IMR-90 (cell line): ENCODE measurements at regions not wholly inside any gene's neighbourhood (a gene's known extent, or its start where the extent isn't known, plus 50 kb on each side); places are given as distances from the start of the nearest gene placed in this dataset.
"Not testable (repeated sequence)": the region's sequence is repeated elsewhere in the genome, so short reads cannot be mapped to it uniquely, and the experiment has no call there.

Experiments used
- ATAC-seq: fragments of 200-7000 bp; cut with Tn5 transposase; 2 replicates; pipeline ENCODE4 v1.9.1; 2020; ENCODE audit warnings: low read depth, mild to moderate bottlenecking, moderate library complexity
- BruUV-seq: library from RNA; stranded (reverse); fragments of 400-500 nt; replicated peaks from 2 replicates; lab custom pipeline; 2021; lab: Mats Ljungman, UMichigan
- CTCF ChIA-PET: fragments of 300-600 bp; formaldehyde crosslinking; extraction: SDS; loops from one replicate; lab custom pipeline; 2021; ENCODE audit warnings: antibody characterized with exemption; lab: Yijun Ruan, JAX
- POLR2A ChIA-PET: fragments of 300-600 bp; sonication (Branson Sonifier 250); formaldehyde crosslinking; loops from one replicate; lab custom pipeline; 2022; ENCODE audit warnings: antibody characterized with exemption; ENCODE audit not compliant: unreplicated experiment; lab: Charles Lee
- DNase-seq: peaks from one replicate; pipeline ENCODE4 v3.0.0; 2013
- H2AFZ ChIP-seq: replicated peaks from 2 replicates; pipeline ENCODE3; 2013; ENCODE audit warnings: low read length, mild to moderate bottlenecking; ENCODE audit not compliant: poor library complexity
- H2AK5ac ChIP-seq: 2 replicates; pipeline ENCODE4 v1.6.1; 2013; ENCODE audit warnings: low read depth, low read length, inconsistent platforms
- H2AK9ac ChIP-seq: replicated peaks from 2 replicates; pipeline ENCODE3; 2013; ENCODE audit warnings: mild to moderate bottlenecking, low read depth, low read length, moderate library complexity; ENCODE audit not compliant: poor library complexity
- H2BK120ac ChIP-seq: 2 replicates; pipeline ENCODE4 v1.6.1; 2013; ENCODE audit warnings: low read depth, low read length, inconsistent platforms
- H2BK15ac ChIP-seq: 3 replicates; pipeline ENCODE4 v1.6.1; 2013; ENCODE audit warnings: low read depth, low read length, inconsistent platforms
- H2BK20ac ChIP-seq: 2 replicates; pipeline ENCODE4 v1.6.1; 2013; ENCODE audit warnings: low read depth, mild to moderate bottlenecking, inconsistent platforms, low read length, moderate library complexity
- H2BK5ac ChIP-seq: 2 replicates; pipeline ENCODE4 v1.6.1; 2013; ENCODE audit warnings: mild to moderate bottlenecking, low read depth, low read length, inconsistent platforms; ENCODE audit not compliant: poor library complexity, severe bottlenecking
- H3K14ac ChIP-seq: replicated peaks from 2 replicates; pipeline ENCODE4 v1.6.1; 2013; ENCODE audit warnings: low read depth, low read length, inconsistent platforms
- H3K18ac ChIP-seq: 2 replicates; pipeline ENCODE4 v1.6.1; 2013; ENCODE audit warnings: low read depth, low read length, control low read depth
- H3K23ac ChIP-seq: 2 replicates; pipeline ENCODE4 v1.6.1; 2013; ENCODE audit warnings: low read depth, low read length, inconsistent platforms
- H3K27ac ChIP-seq: 2 replicates; pipeline ENCODE4 v1.5.1; 2013; ENCODE audit warnings: mild to moderate bottlenecking, control low read depth, low read length; ENCODE audit not compliant: insufficient read depth
- H3K27me3 ChIP-seq: 2 replicates; pipeline ENCODE4 v1.6.1; 2013; ENCODE audit warnings: low read length; ENCODE audit not compliant: control insufficient read depth, insufficient read depth
- H3K36me3 ChIP-seq: 2 replicates; pipeline ENCODE4 v1.6.1; 2013; ENCODE audit warnings: low read length, mixed read lengths; ENCODE audit not compliant: control insufficient read depth, insufficient read depth
- H3K4ac ChIP-seq: 2 replicates; pipeline ENCODE4 v1.6.1; 2013; ENCODE audit warnings: low read depth, low read length, inconsistent platforms
- H3K4me1 ChIP-seq: 2 replicates; pipeline ENCODE4 v1.6.1; 2013; ENCODE audit warnings: low read length, mixed read lengths; ENCODE audit not compliant: control insufficient read depth, insufficient read depth
- H3K4me2 ChIP-seq: 2 replicates; pipeline ENCODE4 v1.6.1; 2013; ENCODE audit warnings: low read depth, mild to moderate bottlenecking, control low read depth, low read length, moderate library complexity
- H3K4me3 ChIP-seq: 2 replicates; pipeline ENCODE4 v1.5.1; 2013; ENCODE audit warnings: low read depth, mild to moderate bottlenecking, control low read depth, low read length, moderate library complexity; ENCODE audit not compliant: insufficient read depth
- H3K56ac ChIP-seq: 2 replicates; pipeline ENCODE4 v1.6.1; 2013; ENCODE audit warnings: low read length, inconsistent platforms; ENCODE audit not compliant: insufficient read depth; ENCODE audit errors: extremely low read depth
- H3K79me1 ChIP-seq, 2 experiments: 2 replicates each; pipeline ENCODE4 v1.6.1; 2013; ENCODE audit warnings: low read length in 2 of 2, inconsistent platforms in 1 of 2, low read depth in 1 of 2
- H3K9ac ChIP-seq: 2 replicates; pipeline ENCODE4 v1.6.1; 2013; ENCODE audit warnings: low read depth, low read length, control low read depth
- H3K9me1 ChIP-seq: 2 replicates; pipeline ENCODE4 v1.6.1; 2013; ENCODE audit warnings: low read length, inconsistent platforms; ENCODE audit not compliant: insufficient read depth
- H3K9me3 ChIP-seq: 2 replicates; pipeline ENCODE4 v1.6.1; 2013; ENCODE audit warnings: low read length; ENCODE audit not compliant: control insufficient read depth, insufficient read depth
- H4K20me1 ChIP-seq: 2 replicates; pipeline ENCODE4 v1.6.1; 2013; ENCODE audit warnings: low read length, inconsistent platforms; ENCODE audit not compliant: insufficient read depth
- H4K5ac ChIP-seq: 2 replicates; pipeline ENCODE4 v1.6.1; 2013; ENCODE audit warnings: mild to moderate bottlenecking, low read depth, low read length, control low read depth
- H4K8ac ChIP-seq, 2 experiments: 2 replicates each; pipeline ENCODE4 v1.6.1; 2013; ENCODE audit warnings: low read depth in 2 of 2, low read length in 2 of 2, control low read depth in 1 of 2, inconsistent platforms in 1 of 2
- H4K91ac ChIP-seq: 2 replicates; pipeline ENCODE4 v1.6.1; 2013; ENCODE audit warnings: low read depth, low read length, inconsistent platforms; ENCODE audit not compliant: insufficient read depth
- CEBPB ChIP-seq: IDR thresholded peaks from 2 replicates; pipeline ENCODE4 v1.6.1; 2012; ENCODE audit warnings: low read depth, low read length, improper control_type of control experiment
- FOS ChIP-seq: fragments of 150-350 bp; IDR thresholded peaks from 2 replicates; pipeline ENCODE4 v1.6.1; 2016; ENCODE audit warnings: low read depth, low read length
- MAFK ChIP-seq: IDR thresholded peaks from 2 replicates; pipeline ENCODE4 v1.6.1; 2012; ENCODE audit warnings: low read depth, low read length, improper control_type of control experiment
- MAZ ChIP-seq: IDR thresholded peaks from 2 replicates; pipeline ENCODE4 v1.6.1; 2012; ENCODE audit warnings: low read depth, mild to moderate bottlenecking, low read length, improper control_type of control experiment, moderate library complexity, borderline replicate concordance
- MXI1 ChIP-seq: IDR thresholded peaks from 2 replicates; pipeline ENCODE4 v1.6.1; 2012; ENCODE audit warnings: low read depth, mild to moderate bottlenecking, low read length, moderate library complexity, borderline replicate concordance
- POLR2A ChIP-seq: IDR thresholded peaks from 2 replicates; pipeline ENCODE4 v1.6.1; 2012; ENCODE audit warnings: mild to moderate bottlenecking, low read depth, low read length
- RAD21 ChIP-seq: IDR thresholded peaks from 2 replicates; pipeline ENCODE4 v1.6.1; 2012; ENCODE audit warnings: low read length, improper control_type of control experiment
- RCOR1 ChIP-seq: IDR thresholded peaks from 2 replicates; pipeline ENCODE4 v1.6.1; 2012; ENCODE audit warnings: mild to moderate bottlenecking, low read length, improper control_type of control experiment; ENCODE audit not compliant: insufficient replicate concordance
- WGBS, 2 experiments: methylation state at CpG; one replicate each; pipeline versions ENCODE4 v1.1.5 to v1.1.7; 2013; ENCODE audit warnings: missing lambda C conversion rate in 2 of 2; ENCODE audit not compliant: insufficient read length in 1 of 2; ENCODE audit errors: extremely low coverage in 2 of 2; 5-methylcytosine and 5-hydroxymethylcytosine counted together
- dilution Hi-C: fragments of 300-500 bp; cut with HindIII; formaldehyde crosslinking; loops from one replicate; pipeline ENCODE4 v1.14.3; 2018; ENCODE audit warnings: low sequenced_read_pairs; ENCODE audit not compliant: unreplicated experiment
- in situ Hi-C: fragments of 300-500 bp; cut with MboI; formaldehyde crosslinking; loops from 3 replicates; pipeline ENCODE4 v1.14.3; 2019; ENCODE audit warnings: low sequenced_read_pairs, inconsistent platforms, mixed read lengths
- intact Hi-C: fragments of 100-400 bp; cut with micrococcal nuclease; formaldehyde crosslinking; loops from 2 replicates; pipeline ENCODE4 v1.10.0; 2022

DNA sequence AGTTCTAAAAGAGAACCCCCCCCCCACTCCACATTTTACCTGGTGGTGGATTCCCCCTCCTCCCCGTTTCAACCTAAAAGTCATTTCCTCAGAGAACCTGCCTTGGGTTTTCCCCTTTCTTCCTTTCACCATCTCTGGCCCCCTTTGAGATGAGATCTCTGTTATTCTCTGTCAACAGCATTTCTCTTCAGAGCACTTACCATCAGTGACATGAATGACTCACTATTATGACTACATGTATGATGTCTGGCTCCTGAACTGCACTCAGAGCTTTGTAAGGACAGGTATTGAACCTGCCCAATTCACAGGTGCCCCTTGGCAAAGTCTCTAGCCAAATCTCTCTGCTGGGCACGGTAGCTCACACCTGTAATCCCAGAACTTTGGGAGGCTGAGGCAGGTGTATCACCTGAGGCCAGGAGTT is 61.4 kb upstream of the JARID2 start:
- H3K4me3 ChIP-seq = no peak overlapping the region
- no peak overlapping the region for H3K23ac ChIP-seq
- POLR2A ChIA-PET = no interaction called here
- H4K91ac ChIP-seq = no peak overlapping the region
- H2AK9ac ChIP-seq = no peak overlapping the region
- WGBS, 2 experiments = 80% methylated on average over 1 of the region's 2 CpGs; no CpG with 5 or more reads in 1 of the 2 experiments
- H3K4me2 ChIP-seq = no peak overlapping the region
- DNase-seq = no peak
- intact Hi-C loops = no loop called here
- dilution Hi-C loops = no loop called here
- H3K79me1 ChIP-seq = no peaks in the 10 kb centered on the region
- H3K4ac ChIP-seq = no peak overlapping the region
- no peaks in the 10 kb centered on the region for H3K36me3 ChIP-seq
- no peaks in the 10 kb centered on the region for H3K4me1 ChIP-seq
- no peak overlapping the region for H2AK5ac ChIP-seq
- H3K18ac ChIP-seq = no peak overlapping the region
- no peak overlapping the region for H4K8ac ChIP-seq
- no peak overlapping the region for H3K56ac ChIP-seq
- no peak overlapping the region for H2BK120ac ChIP-seq
- no peaks in the 10 kb centered on the region for H4K20me1 ChIP-seq
- CTCF ChIA-PET = no interaction called here
- no peaks in the 10 kb centered on the region for H3K27me3 ChIP-seq
- H3K27ac ChIP-seq = no peak overlapping the region
- H2BK15ac ChIP-seq = no peak overlapping the region
- H3K9me3 ChIP-seq = no peaks in the 10 kb centered on the region
- in situ Hi-C loops = no loop called here
- TF ChIP-seq RAD21 = no peak
- TF ChIP-seq CEBPB = no peak
- no peak for TF ChIP-seq MXI1
- TF ChIP-seq MAFK = no peak
- no peak for TF ChIP-seq POLR2A
- no peak for TF ChIP-seq MAZ
- TF ChIP-seq RCOR1 = no peak
- no peak for TF ChIP-seq FOS
- H4K5ac ChIP-seq = no peak overlapping the region
- H3K9me1 ChIP-seq = no peaks in the 10 kb centered on the region
- no peak overlapping the region for H3K14ac ChIP-seq
- no peak overlapping the region for H2BK20ac ChIP-seq
- H3K9ac ChIP-seq = no peak overlapping the region
- no peak for ATAC-seq
- H2BK5ac ChIP-seq = no peak overlapping the region
- BruUV-seq = no TSS peak
- no peak overlapping the region for H2AFZ ChIP-seq

DNA sequence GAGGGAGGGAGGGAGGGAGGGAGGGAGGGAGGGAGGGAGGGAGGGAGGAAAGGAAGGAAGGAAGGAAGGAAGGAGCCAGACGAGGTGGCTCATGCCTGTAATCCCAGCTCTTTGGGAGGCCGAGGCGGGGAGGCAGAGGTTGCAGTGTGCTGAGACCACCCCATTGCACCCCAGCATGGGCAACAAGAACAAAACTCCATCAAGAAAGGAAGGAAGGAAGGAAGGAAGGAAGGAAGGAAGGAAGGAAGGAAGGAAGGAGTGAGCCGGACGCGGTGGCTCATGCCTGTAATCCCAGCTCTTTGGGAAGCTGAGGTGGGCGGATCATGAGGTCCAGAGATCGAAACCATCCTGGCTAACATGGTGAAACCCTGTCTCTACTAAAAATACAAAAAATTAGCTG is 60.8 kb upstream of the JARID2 start:
- H3K14ac ChIP-seq, H4K5ac ChIP-seq, H4K8ac ChIP-seq, H3K9me1 ChIP-seq, CTCF ChIA-PET, H3K4me3 ChIP-seq, intact Hi-C loops, H3K4me1 ChIP-seq, H2AFZ ChIP-seq, H2BK20ac ChIP-seq, H4K91ac ChIP-seq, DNase-seq, H3K23ac ChIP-seq, H4K20me1 ChIP-seq, POLR2A ChIA-PET, H2BK15ac ChIP-seq, H3K27ac ChIP-seq, H3K56ac ChIP-seq, H3K9ac ChIP-seq, H3K79me1 ChIP-seq, H2AK5ac ChIP-seq, H3K4me2 ChIP-seq, BruUV-seq, H3K27me3 ChIP-seq, in situ Hi-C loops, H2BK120ac ChIP-seq, H3K4ac ChIP-seq, H2BK5ac ChIP-seq, H3K9me3 ChIP-seq, H3K36me3 ChIP-seq, H3K18ac ChIP-seq, dilution Hi-C loops, ATAC-seq, H2AK9ac ChIP-seq: not testable (repeated sequence)
- no CpG with 5 or more reads among the region's 8 CpGs for WGBS, 2 experiments
